ENCODE measurements at regions not wholly inside any gene's neighbourhood (a gene's known extent, or its start where the extent isn't known, plus 50 kb on each side); places are given as distances from the start of the nearest gene placed in this dataset.
"Not testable (repeated sequence)": the region's sequence is repeated elsewhere in the genome, so short reads cannot be mapped to it uniquely, and the experiment has no call there.

GRCh38 chr6:101113468-101114260 lies 232.5 kb upstream of the ASCC3 start:
- DNase-seq = no peak

GRCh38 chr6:101114703-101115102 lies 233.6 kb upstream of the ASCC3 start:
- peak in 11 of 56 donors; percentile 0 to 33 (median 6) for DNase-seq

GRCh38 chr6:101116337-101116736 lies 235.2 kb upstream of the ASCC3 start:
- DNase-seq = no peak

- peak in 5 of 56 donors; percentile 0 to 4 (median 1) for DNase-seq
These were observed 236.4 kb upstream of the ASCC3 start for GRCh38 chr6:101117393-101118135.

- DNase-seq = no peak
These were observed 236.9 kb upstream of the ASCC3 start for GRCh38 chr6:101118136-101118396.

- no peak for DNase-seq
These were observed 239.6 kb upstream of the ASCC3 start for GRCh38 chr6:101120747-101121146.

GRCh38 chr6:101125380-101125971 lies 244.3 kb upstream of the ASCC3 start:
- no peak for DNase-seq

- no peak for DNase-seq
These were observed 245.4 kb upstream of the ASCC3 start for GRCh38 chr6:101126501-101126900.

- no peak for DNase-seq
These were observed 248.7 kb upstream of the ASCC3 start for GRCh38 chr6:101129851-101130250.

- no peak for DNase-seq
These were observed 247.1 kb upstream of the GRIK2 start for GRCh38 chr6:101146389-101146788.

- DNase-seq = no peak
These were observed 243.3 kb upstream of the GRIK2 start for GRCh38 chr6:101150226-101150625.

- DNase-seq = not testable (repeated sequence)
These were observed 235.9 kb upstream of the GRIK2 start for GRCh38 chr6:101157638-101158037.

- DNase-seq = peak in 2 of 56 donors; percentile 1 to 14
These were observed 229.9 kb upstream of the GRIK2 start for GRCh38 chr6:101163611-101164010.

- DNase-seq = no peak
These were observed 225.9 kb upstream of the GRIK2 start for GRCh38 chr6:101167638-101168037.

- DNase-seq = not testable (repeated sequence)
These were observed 222.5 kb upstream of the GRIK2 start for GRCh38 chr6:101171049-101171448.

- no peak for DNase-seq
These were observed 214.8 kb upstream of the GRIK2 start for GRCh38 chr6:101178748-101179147.

- DNase-seq = no peak
These were observed 212.5 kb upstream of the GRIK2 start for GRCh38 chr6:101181006-101181405.

GRCh38 chr6:101188285-101188798 lies 205.2 kb upstream of the GRIK2 start:
- DNase-seq = not testable (repeated sequence)

- no peak for DNase-seq
These were observed 197.9 kb upstream of the GRIK2 start for GRCh38 chr6:101195588-101195987.

- no peak for DNase-seq
These were observed 194.1 kb upstream of the GRIK2 start for GRCh38 chr6:101199441-101199840.

- DNase-seq = no peak
These were observed 190.6 kb upstream of the GRIK2 start for GRCh38 chr6:101202867-101203374.

GRCh38 chr6:101203664-101204063 lies 189.8 kb upstream of the GRIK2 start:
- DNase-seq = no peak

All from amygdala (tissue), 56 donors.